ENCODE measurements at regions not wholly inside any gene's neighbourhood (a gene's known extent, or its start where the extent isn't known, plus 50 kb on each side); places are given as distances from the start of the nearest gene placed in this dataset.
A peak's percentile ranks its signal among the peaks of the same experiment; 100 is the strongest.
"Not testable (repeated sequence)": the region's sequence is repeated elsewhere in the genome, so short reads cannot be mapped to it uniquely, and the experiment has no call there.

GRCh38 chr5:96175090-96175489 is 213.4 kb upstream of the ELL2 start:
- WGBS, 2 experiments (ENCODE audit: insufficient coverage in 1 of 2, insufficient read length in 1 of 2), result 99 to 100% methylated on average over 1 to 2 of the region's 2 CpGs
- H3K36me3 ChIP-seq (ENCODE audit: control insufficient read depth, insufficient read depth, low read length), result no peaks in the 10 kb centered on the region
- Mint-ChIP-seq H3K36me3 (ENCODE audit: low read depth) (no peaks in the 10 kb centered on the region), H3K9me3 (no peaks in the 10 kb centered on the region), H3K27ac (no peak overlapping the region), H3K27me3 (ENCODE audit: insufficient read depth) (no peaks in the 10 kb centered on the region), H3K4me1 (peaks cover 17% of the 10 kb centered on the region), H3K4me3 (no peak overlapping the region)
- no peak overlapping the region for H3K27ac ChIP-seq (ENCODE audit: low read depth, low read length)
- no peaks in the 10 kb centered on the region for H3K9me3 ChIP-seq (ENCODE audit: control insufficient read depth, low read length)
- no peak overlapping the region for H3K9ac ChIP-seq (ENCODE audit: extremely low read depth, low read length, poor library complexity, severe bottlenecking)
- no peaks in the 10 kb centered on the region for H3K27me3 ChIP-seq (ENCODE audit: control insufficient read depth, insufficient read depth, low read length, poor library complexity, severe bottlenecking)
- TF ChIP-seq CTCF (conservative IDR thresholded peaks at IDR 0.05), result peak; percentile 73
- no peak for DNase-seq
- no peak overlapping the region for H3K4me3 ChIP-seq (ENCODE audit: low read length)
- H3K4me1 ChIP-seq (ENCODE audit: control insufficient read depth, insufficient read depth, low read length), result peaks cover 3% of the 10 kb centered on the region

GRCh38 chr5:96173366-96173765 is 211.7 kb upstream of the ELL2 start:
- H3K4me1 ChIP-seq (ENCODE audit: control insufficient read depth, insufficient read depth, low read length), result peaks cover 3% of the 10 kb centered on the region
- no peak overlapping the region for H3K27ac ChIP-seq (ENCODE audit: low read depth, low read length)
- H3K36me3 ChIP-seq (ENCODE audit: control insufficient read depth, insufficient read depth, low read length), result no peaks in the 10 kb centered on the region
- no peaks in the 10 kb centered on the region for H3K27me3 ChIP-seq (ENCODE audit: control insufficient read depth, insufficient read depth, low read length, poor library complexity, severe bottlenecking)
- no peaks in the 10 kb centered on the region for H3K36me3 Mint-ChIP-seq (ENCODE audit: low read depth)
- H3K4me3 Mint-ChIP-seq, result no peak overlapping the region
- H3K4me1 Mint-ChIP-seq, result peaks cover 15% of the 10 kb centered on the region
- no CpG with 5 or more reads among the region's 1 CpG for WGBS, 2 experiments (ENCODE audit: insufficient coverage in 1 of 2, insufficient read length in 1 of 2)
- H3K9me3 ChIP-seq (ENCODE audit: control insufficient read depth, low read length), result no peaks in the 10 kb centered on the region
- no peak overlapping the region for H3K4me3 ChIP-seq (ENCODE audit: low read length)
- no peaks in the 10 kb centered on the region for H3K27me3 Mint-ChIP-seq (ENCODE audit: insufficient read depth)
- no peak overlapping the region for H3K27ac Mint-ChIP-seq
- no peaks in the 10 kb centered on the region for H3K9me3 Mint-ChIP-seq
- H3K9ac ChIP-seq (ENCODE audit: extremely low read depth, low read length, poor library complexity, severe bottlenecking), result no peak overlapping the region
- no peak for TF ChIP-seq CTCF (conservative IDR thresholded peaks at IDR 0.05)
- no peak for DNase-seq

- Histone ChIP-seq H3K27me3 (ENCODE audit: control insufficient read depth, insufficient read depth, low read length, poor library complexity, severe bottlenecking) (no peaks in the 10 kb centered on the region), H3K9me3 (ENCODE audit: control insufficient read depth, low read length) (no peaks in the 10 kb centered on the region), H3K4me1 (ENCODE audit: control insufficient read depth, insufficient read depth, low read length) (peaks cover 3% of the 10 kb centered on the region), H3K9ac (ENCODE audit: extremely low read depth, low read length, poor library complexity, severe bottlenecking) (no peak overlapping the region), H3K27ac (ENCODE audit: low read depth, low read length) (no peak overlapping the region), H3K36me3 (ENCODE audit: control insufficient read depth, insufficient read depth, low read length) (no peaks in the 10 kb centered on the region), H3K4me3 (ENCODE audit: low read length) (no peak overlapping the region)
- no peaks in the 10 kb centered on the region for H3K9me3 Mint-ChIP-seq
- H3K4me1 Mint-ChIP-seq, result peaks cover 15% of the 10 kb centered on the region
- 93 to 94% methylated on average over 2 of the region's 2 CpGs for WGBS, 2 experiments (ENCODE audit: insufficient coverage in 1 of 2, insufficient read length in 1 of 2)
- H3K4me3 Mint-ChIP-seq, result no peak overlapping the region
- no peak for TF ChIP-seq CTCF (conservative IDR thresholded peaks at IDR 0.05)
- H3K27me3 Mint-ChIP-seq (ENCODE audit: insufficient read depth), result no peaks in the 10 kb centered on the region
- no peak for DNase-seq
- H3K27ac Mint-ChIP-seq, result no peak overlapping the region
- no peaks in the 10 kb centered on the region for H3K36me3 Mint-ChIP-seq (ENCODE audit: low read depth)
Observed at GRCh38 chr5:96172436-96172835, 210.8 kb upstream of the ELL2 start.

- not testable (repeated sequence) for H3K36me3 Mint-ChIP-seq (ENCODE audit: low read depth); H3K27ac Mint-ChIP-seq; H3K27me3 ChIP-seq (ENCODE audit: control insufficient read depth, insufficient read depth, low read length, poor library complexity, severe bottlenecking); H3K9me3 Mint-ChIP-seq; H3K27me3 Mint-ChIP-seq (ENCODE audit: insufficient read depth); H3K4me1 ChIP-seq (ENCODE audit: control insufficient read depth, insufficient read depth, low read length); H3K4me3 Mint-ChIP-seq; H3K27ac ChIP-seq (ENCODE audit: low read depth, low read length); H3K9me3 ChIP-seq (ENCODE audit: control insufficient read depth, low read length); H3K9ac ChIP-seq (ENCODE audit: extremely low read depth, low read length, poor library complexity, severe bottlenecking); H3K36me3 ChIP-seq (ENCODE audit: control insufficient read depth, insufficient read depth, low read length)
- H3K4me1 Mint-ChIP-seq, result peaks cover 15% of the 10 kb centered on the region
- peak overlapping the region; percentile 76 for H3K4me3 ChIP-seq (ENCODE audit: low read length)
- peak; percentile 87 for DNase-seq
- 54 to 57% methylated on average over 2 to 4 of the region's 4 CpGs for WGBS, 2 experiments (ENCODE audit: insufficient coverage in 1 of 2, insufficient read length in 1 of 2)
Observed at GRCh38 chr5:96171973-96172372, 210.3 kb upstream of the ELL2 start.

- H3K27ac Mint-ChIP-seq; H3K9ac ChIP-seq (ENCODE audit: extremely low read depth, low read length, poor library complexity, severe bottlenecking); H3K27me3 Mint-ChIP-seq (ENCODE audit: insufficient read depth); H3K36me3 ChIP-seq (ENCODE audit: control insufficient read depth, insufficient read depth, low read length); H3K27me3 ChIP-seq (ENCODE audit: control insufficient read depth, insufficient read depth, low read length, poor library complexity, severe bottlenecking); H3K9me3 Mint-ChIP-seq; H3K27ac ChIP-seq (ENCODE audit: low read depth, low read length); H3K36me3 Mint-ChIP-seq (ENCODE audit: low read depth); H3K4me1 ChIP-seq (ENCODE audit: control insufficient read depth, insufficient read depth, low read length); H3K4me3 Mint-ChIP-seq; H3K9me3 ChIP-seq (ENCODE audit: control insufficient read depth, low read length); H3K4me1 Mint-ChIP-seq: not testable (repeated sequence)
- H3K4me3 ChIP-seq (ENCODE audit: low read length), result peak overlapping the region; percentile 76
- 75 to 84% methylated on average over 12 to 15 of the region's 15 CpGs for WGBS, 2 experiments (ENCODE audit: insufficient coverage in 1 of 2, insufficient read length in 1 of 2)
- peak; percentile 71 for DNase-seq
Observed at GRCh38 chr5:96170481-96171125, 209.0 kb upstream of the ELL2 start.
